ENCODE measurements at regions not wholly inside any gene's neighbourhood (a gene's known extent, or its start where the extent isn't known, plus 50 kb on each side); places are given as distances from the start of the nearest gene placed in this dataset.

DNA sequence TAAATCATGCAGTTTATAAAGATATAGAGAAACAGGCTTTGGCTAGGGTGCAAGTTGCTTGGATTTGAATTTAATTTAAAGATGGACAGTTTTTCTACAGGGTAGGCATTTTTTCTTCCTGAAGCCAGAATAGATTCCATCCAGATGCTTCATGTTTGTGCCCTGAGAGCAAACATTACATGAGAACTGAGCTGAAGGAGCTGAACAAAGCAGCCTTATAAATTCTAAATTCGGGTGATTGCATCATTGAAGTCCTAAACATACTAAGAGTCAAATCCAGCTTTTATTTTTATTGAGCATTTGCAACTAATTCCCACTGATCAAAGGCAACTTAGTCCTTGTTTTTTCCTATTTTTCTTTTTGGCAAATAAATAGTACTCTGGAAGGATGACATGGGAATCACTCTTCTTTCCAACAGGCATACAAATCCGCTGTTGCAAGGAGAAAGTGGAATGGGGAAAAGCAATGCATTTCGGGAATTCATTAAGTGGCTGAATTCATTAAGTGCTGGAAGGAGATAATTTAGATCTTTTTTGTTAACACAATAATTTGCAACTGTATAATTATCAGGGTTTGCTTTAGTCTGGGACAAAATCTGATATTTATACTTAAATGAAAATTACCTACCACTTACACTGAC is 828.0 kb downstream of the SLC4A3 start:
- H3K4me3 ChIP-seq (replicated peaks; ENCODE audit: low read depth, low read length), result no peak overlapping the region

DNA sequence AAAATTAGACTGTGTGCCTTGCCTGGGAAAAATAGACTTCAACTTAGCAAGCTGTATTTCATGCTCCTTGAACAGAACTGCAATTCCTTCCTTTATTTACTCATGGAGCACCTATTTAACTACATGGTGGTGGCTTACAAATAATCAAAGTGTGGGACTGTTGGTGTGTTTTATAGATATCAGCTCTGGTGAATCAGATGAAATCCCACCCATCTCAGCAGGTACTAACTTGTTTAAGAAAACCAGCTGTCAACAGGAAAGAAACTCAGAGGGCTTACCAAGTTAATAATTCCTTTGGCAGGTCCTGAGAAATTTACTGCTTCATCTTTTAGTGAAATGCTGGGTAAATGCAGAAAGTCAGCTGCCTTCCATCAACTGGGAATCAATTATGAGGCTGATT is 830.6 kb downstream of the SLC4A3 start:
- H3K4me3 ChIP-seq (replicated peaks; ENCODE audit: low read depth, low read length), result no peak overlapping the region
- TF ChIP-seq, protein P1, sequence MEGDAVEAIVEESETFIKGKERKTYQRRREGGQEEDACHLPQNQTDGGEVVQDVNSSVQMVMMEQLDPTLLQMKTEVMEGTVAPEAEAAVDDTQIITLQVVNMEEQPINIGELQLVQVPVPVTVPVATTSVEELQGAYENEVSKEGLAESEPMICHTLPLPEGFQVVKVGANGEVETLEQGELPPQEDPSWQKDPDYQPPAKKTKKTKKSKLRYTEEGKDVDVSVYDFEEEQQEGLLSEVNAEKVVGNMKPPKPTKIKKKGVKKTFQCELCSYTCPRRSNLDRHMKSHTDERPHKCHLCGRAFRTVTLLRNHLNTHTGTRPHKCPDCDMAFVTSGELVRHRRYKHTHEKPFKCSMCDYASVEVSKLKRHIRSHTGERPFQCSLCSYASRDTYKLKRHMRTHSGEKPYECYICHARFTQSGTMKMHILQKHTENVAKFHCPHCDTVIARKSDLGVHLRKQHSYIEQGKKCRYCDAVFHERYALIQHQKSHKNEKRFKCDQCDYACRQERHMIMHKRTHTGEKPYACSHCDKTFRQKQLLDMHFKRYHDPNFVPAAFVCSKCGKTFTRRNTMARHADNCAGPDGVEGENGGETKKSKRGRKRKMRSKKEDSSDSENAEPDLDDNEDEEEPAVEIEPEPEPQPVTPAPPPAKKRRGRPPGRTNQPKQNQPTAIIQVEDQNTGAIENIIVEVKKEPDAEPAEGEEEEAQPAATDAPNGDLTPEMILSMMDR (IDR thresholded peaks at IDR 0.05; ENCODE audit: low read depth, low read length, missing control alignments), result no peak
- DNase-seq (ENCODE audit: extremely low read depth, low read depth), result no peak

More for the DNA sequence above, 828.0 kb downstream of the SLC4A3 start:
- DNase-seq (ENCODE audit: extremely low read depth, low read depth), result no peak
- TF ChIP-seq, protein P1 (IDR thresholded peaks at IDR 0.05; ENCODE audit: low read depth, low read length, missing control alignments), result no peak

DNA sequence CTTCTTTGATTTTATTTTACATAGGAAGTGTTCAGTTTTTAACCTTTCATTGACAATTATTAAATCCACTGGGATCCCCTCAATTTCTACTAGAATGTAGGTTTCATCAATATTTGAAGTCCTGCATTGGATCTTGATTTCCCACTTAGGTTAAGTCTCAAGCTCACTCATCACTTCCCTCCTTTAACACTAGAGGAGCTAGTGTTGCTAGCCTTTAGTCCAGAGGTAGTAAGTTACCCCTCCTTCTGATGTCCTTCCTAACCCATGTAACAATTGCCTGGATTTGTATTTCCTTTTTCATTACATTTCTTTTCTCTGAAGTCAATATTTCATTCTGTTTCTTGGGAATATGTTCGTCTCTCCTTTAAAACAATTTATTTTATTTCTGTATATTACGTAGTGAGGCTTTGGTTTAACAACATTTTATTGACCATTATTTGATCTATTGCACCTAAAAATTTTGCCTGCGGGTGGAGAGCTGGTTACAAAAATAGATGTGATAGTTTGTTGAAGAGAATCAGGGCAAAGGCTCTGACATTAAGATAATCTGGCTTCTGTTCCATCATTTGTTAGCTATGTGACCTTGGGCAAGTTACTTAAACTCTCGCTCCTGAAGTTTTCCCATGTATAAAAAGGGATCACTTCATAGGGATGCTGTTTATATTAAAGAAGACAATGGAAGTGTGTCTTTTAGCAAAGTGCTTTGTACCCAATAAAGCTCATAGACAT is 833.0 kb downstream of the SLC4A3 start:
- TF ChIP-seq, protein P1 (IDR thresholded peaks at IDR 0.05; ENCODE audit: low read depth, low read length, missing control alignments), result peak; percentile 22

DNA sequence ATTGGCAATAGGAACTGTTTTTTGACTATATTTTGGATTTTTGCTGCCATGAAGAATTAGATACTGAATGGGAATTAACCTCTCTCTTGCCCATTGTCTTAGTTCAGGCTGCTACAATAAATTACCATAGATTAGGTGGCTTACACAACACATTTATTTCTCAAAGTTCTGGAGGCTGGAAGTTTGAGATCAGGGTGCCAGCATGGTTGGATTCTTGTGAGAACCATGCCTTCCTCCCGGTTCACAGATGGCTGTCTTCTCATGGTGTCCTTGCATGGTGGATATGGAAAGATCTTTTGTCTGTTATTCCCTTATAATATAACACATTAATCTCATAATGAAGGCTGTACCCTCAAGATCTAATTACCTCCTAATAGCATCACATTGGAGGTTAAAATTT is 836.4 kb downstream of the SLC4A3 start:
- no peak for DNase-seq (ENCODE audit: extremely low read depth, low read depth)
- TF ChIP-seq, protein P1 (IDR thresholded peaks at IDR 0.05; ENCODE audit: low read depth, low read length, missing control alignments), result no peak
- no peak overlapping the region for H3K4me3 ChIP-seq (replicated peaks; ENCODE audit: low read depth, low read length)

More for the DNA sequence above, 833.0 kb downstream of the SLC4A3 start:
- DNase-seq (ENCODE audit: extremely low read depth, low read depth), result no peak
- no peak overlapping the region for H3K4me3 ChIP-seq (replicated peaks; ENCODE audit: low read depth, low read length)

DNA sequence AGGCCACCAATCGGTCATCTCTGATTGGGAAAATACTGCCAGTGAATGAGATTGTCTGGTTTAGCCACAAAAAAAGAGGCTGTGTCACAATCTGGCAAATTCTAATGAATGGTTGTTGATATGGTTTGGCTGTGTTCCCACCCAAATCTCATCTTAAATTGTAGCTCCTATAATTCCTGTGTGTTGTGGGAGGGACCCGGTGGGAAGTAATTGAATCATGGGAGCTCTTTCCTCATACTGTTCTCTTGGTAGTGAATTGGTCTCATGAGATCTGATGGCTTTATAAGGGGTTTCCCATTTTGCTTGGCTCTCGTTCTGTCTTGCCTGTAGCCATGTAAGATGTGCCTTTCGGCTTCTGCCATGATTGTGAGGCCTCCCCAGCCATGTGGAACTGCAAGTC is 838.3 kb downstream of the SLC4A3 start:
- TF ChIP-seq, protein P1 (IDR thresholded peaks at IDR 0.05; ENCODE audit: low read depth, low read length, missing control alignments), result no peak
- no peak for DNase-seq (ENCODE audit: extremely low read depth, low read depth)
- H3K4me3 ChIP-seq (replicated peaks; ENCODE audit: low read depth, low read length), result no peak overlapping the region

DNA sequence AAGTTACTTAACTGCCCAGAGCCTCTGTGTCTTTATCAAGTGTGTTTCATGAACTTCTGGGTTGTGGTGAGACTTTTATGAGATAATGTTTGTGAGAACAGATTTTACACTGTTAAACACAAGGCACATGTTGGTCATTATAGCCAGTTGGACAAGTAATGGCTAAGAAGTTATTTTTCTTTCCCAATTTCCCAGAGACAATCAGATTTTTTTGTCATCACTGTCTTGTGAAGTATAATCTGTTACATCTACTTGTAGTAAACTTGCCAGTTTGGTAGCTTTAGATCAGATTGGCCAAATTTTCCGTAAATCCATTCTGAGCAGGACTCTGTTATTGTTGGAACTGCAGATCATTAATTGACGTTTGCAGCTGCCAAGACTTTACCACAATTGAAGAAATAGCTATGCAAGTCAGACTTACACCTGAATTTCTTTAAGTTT is 838.8 kb downstream of the SLC4A3 start:
- H3K4me3 ChIP-seq (replicated peaks; ENCODE audit: low read depth, low read length), result no peak overlapping the region
- TF ChIP-seq, protein P1 (IDR thresholded peaks at IDR 0.05; ENCODE audit: low read depth, low read length, missing control alignments), result no peak
- no peak for DNase-seq (ENCODE audit: extremely low read depth, low read depth)

Data from HFF-Myc (cell line).